ENCODE measurements at regions not wholly inside any gene's neighbourhood (a gene's known extent, or its start where the extent isn't known, plus 50 kb on each side); places are given as distances from the start of the nearest gene placed in this dataset.
A peak's percentile ranks its signal among the peaks of the same experiment; 100 is the strongest.
"Not testable (repeated sequence)": the region's sequence is repeated elsewhere in the genome, so short reads cannot be mapped to it uniquely, and the experiment has no call there.

DNA sequence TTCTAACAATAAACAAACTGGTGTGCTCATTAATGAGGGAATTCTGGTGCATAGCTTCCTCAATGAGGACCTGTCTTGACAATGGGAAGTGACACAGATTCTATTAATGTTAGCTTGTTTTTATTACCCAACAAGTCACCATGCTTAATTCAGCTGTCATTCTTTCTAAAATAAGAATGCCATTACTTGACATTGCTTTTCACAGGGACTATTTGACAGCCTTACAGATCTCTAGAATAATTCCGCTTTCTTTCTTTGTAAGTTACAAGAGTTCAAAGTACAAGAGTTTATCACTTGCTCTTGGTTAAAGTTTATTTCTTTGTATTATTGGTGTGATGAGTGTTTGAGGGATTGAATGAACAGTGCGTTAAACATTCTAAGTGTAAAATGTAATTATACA lies 127.0 kb upstream of the COL5A2 start:
- no peaks in the 10 kb centered on the region for H3K9me3 ChIP-seq (ENCODE audit: severe bottlenecking)
- no peaks in the 10 kb centered on the region for H3K36me3 ChIP-seq
- no peaks in the 10 kb centered on the region for H3K27me3 ChIP-seq (ENCODE audit: insufficient read depth, low read depth, severe bottlenecking)
- no peak overlapping the region for H3K27ac ChIP-seq
- H3K4me3 ChIP-seq (ENCODE audit: low read depth, low read length), result no peak overlapping the region
- TF ChIP-seq, protein P1, sequence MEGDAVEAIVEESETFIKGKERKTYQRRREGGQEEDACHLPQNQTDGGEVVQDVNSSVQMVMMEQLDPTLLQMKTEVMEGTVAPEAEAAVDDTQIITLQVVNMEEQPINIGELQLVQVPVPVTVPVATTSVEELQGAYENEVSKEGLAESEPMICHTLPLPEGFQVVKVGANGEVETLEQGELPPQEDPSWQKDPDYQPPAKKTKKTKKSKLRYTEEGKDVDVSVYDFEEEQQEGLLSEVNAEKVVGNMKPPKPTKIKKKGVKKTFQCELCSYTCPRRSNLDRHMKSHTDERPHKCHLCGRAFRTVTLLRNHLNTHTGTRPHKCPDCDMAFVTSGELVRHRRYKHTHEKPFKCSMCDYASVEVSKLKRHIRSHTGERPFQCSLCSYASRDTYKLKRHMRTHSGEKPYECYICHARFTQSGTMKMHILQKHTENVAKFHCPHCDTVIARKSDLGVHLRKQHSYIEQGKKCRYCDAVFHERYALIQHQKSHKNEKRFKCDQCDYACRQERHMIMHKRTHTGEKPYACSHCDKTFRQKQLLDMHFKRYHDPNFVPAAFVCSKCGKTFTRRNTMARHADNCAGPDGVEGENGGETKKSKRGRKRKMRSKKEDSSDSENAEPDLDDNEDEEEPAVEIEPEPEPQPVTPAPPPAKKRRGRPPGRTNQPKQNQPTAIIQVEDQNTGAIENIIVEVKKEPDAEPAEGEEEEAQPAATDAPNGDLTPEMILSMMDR (IDR thresholded peaks at IDR 0.05; ENCODE audit: low read depth, low read length), result no peak
- no peak for DNase-seq

GRCh38 chr2:189308056-189308790 lies 128.7 kb upstream of the COL5A2 start:
- TF ChIP-seq, protein P1 (IDR thresholded peaks at IDR 0.05; ENCODE audit: low read depth, low read length), result no peak
- Histone ChIP-seq H3K36me3 (no peaks in the 10 kb centered on the region), H3K4me3 (ENCODE audit: low read depth, low read length) (no peak overlapping the region), H3K27me3 (ENCODE audit: insufficient read depth, low read depth, severe bottlenecking) (no peaks in the 10 kb centered on the region), H3K9me3 (ENCODE audit: severe bottlenecking) (no peaks in the 10 kb centered on the region), H3K27ac (no peak overlapping the region)
- DNase-seq, result no peak

GRCh38 chr2:189309331-189309730 lies 129.8 kb upstream of the COL5A2 start:
- TF ChIP-seq, protein P1 (IDR thresholded peaks at IDR 0.05; ENCODE audit: low read depth, low read length), result no peak
- Histone ChIP-seq H3K36me3 (no peaks in the 10 kb centered on the region), H3K27ac (no peak overlapping the region), H3K9me3 (ENCODE audit: severe bottlenecking) (no peaks in the 10 kb centered on the region), H3K4me3 (ENCODE audit: low read depth, low read length) (no peak overlapping the region), H3K27me3 (ENCODE audit: insufficient read depth, low read depth, severe bottlenecking) (no peaks in the 10 kb centered on the region)
- no peak for DNase-seq

DNA sequence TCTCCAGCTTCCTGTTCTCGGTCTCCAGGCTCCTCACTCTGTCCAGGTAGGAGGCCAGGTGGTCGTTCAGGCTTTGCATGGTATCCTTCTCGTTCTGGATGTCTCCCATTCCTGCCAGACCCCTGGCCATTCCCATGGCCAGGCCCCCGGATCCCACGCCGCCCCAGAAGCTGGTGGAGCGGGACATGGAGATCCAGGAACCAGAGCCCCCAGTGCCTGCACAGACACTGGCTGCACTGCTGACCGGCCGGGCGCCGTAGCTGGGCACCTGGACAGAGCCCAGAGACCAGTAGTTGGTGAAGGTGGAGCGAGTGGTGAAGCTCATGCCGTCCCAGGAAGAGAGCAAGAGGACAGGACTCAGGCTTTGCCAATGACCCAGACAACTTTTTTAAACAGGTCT lies 129.1 kb upstream of the WDR75 start:
- no peak overlapping the region for H3K4me3 ChIP-seq (ENCODE audit: low read depth, low read length)
- H3K27me3 ChIP-seq (ENCODE audit: insufficient read depth, low read depth, severe bottlenecking), result no peaks in the 10 kb centered on the region
- H3K27ac ChIP-seq, result no peak overlapping the region
- H3K36me3 ChIP-seq, result no peaks in the 10 kb centered on the region
- no peaks in the 10 kb centered on the region for H3K9me3 ChIP-seq (ENCODE audit: severe bottlenecking)
- DNase-seq, result no peak
- TF ChIP-seq, protein P1 (IDR thresholded peaks at IDR 0.05; ENCODE audit: low read depth, low read length), result no peak

DNA sequence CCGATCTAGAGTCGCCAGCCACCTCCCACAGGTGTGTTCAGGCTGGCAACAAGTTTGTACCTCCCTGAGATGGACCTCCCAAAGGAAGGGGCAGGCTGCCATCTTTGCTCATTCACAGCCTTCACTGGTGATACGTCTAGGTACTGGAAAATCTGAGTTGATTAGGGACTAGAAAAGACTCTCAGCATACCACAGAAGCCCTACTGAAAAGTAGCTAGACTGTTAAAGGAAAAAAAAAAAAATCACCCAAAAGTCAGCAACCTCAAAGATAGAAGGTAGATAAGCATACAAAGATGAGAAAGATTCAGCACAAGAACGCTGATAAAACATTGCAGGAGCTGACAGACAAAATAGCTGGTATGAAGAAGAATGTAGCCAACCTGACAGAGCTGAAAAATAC lies 128.6 kb upstream of the WDR75 start:
- no peaks in the 10 kb centered on the region for H3K36me3 ChIP-seq
- H3K27me3 ChIP-seq (ENCODE audit: insufficient read depth, low read depth, severe bottlenecking), result no peaks in the 10 kb centered on the region
- H3K4me3 ChIP-seq (ENCODE audit: low read depth, low read length), result no peak overlapping the region
- H3K27ac ChIP-seq, result no peak overlapping the region
- no peaks in the 10 kb centered on the region for H3K9me3 ChIP-seq (ENCODE audit: severe bottlenecking)
- TF ChIP-seq, protein P1 (IDR thresholded peaks at IDR 0.05; ENCODE audit: low read depth, low read length), result no peak
- DNase-seq, result no peak

DNA sequence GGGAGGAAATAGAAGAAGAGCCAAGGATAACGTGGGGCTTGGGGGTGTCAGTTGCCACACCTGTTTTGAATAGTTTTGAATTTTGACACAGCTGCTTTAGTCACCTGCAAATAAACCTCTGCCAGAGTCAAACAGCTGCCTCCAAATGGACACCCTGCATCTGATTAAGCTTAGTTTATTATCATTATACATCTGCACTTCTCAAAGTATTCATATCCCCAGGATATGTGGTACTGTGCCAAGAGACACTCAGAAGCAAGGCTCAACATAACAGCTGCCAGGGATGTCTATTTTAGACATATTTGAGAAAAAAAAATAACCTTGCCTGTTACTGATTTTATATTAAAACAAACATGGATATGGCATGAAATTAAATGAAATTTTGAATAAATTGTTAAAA lies 122.5 kb upstream of the WDR75 start:
- no peak overlapping the region for H3K27ac ChIP-seq

DNA sequence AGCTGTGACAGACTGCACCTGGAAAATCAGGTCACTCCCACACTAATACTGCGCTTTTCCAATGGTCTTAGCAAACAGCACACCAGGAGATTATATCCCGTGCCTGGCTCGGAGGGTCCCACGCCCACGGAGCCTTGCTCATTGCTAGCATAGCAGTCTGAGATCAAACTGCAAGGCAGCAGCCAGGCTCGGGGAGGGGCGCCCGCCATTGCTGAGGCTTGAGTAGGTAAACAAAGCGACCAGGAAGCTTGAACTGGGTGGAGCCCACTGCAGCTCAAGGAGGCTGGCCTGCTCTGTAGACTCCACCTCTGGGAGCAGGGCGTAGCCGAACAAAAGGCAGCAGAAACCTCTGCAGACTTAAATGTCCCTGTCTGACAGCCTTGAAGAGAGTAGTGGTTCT lies 121.8 kb upstream of the WDR75 start:
- H3K9me3 ChIP-seq (ENCODE audit: severe bottlenecking); H3K27ac ChIP-seq; H3K27me3 ChIP-seq (ENCODE audit: insufficient read depth, low read depth, severe bottlenecking); H3K36me3 ChIP-seq: not testable (repeated sequence)
- peak; percentile 41 for DNase-seq
- H3K4me3 ChIP-seq (ENCODE audit: low read depth, low read length), result peak overlapping the region; percentile 32

More for the DNA sequence above, 122.5 kb upstream of the WDR75 start:
- Histone ChIP-seq H3K4me3 (ENCODE audit: low read depth, low read length) (peak overlapping the region; percentile 32), H3K9me3 (ENCODE audit: severe bottlenecking) (no peaks in the 10 kb centered on the region), H3K27me3 (ENCODE audit: insufficient read depth, low read depth, severe bottlenecking) (no peaks in the 10 kb centered on the region), H3K36me3 (no peaks in the 10 kb centered on the region)
- TF ChIP-seq, protein P1 (IDR thresholded peaks at IDR 0.05; ENCODE audit: low read depth, low read length), result no peak
- DNase-seq, result no peak
